Activated CD4-positive, alpha-beta T cell treated with anti-CD3 and anti-CD28 coated beads for 36 hours (primary cell): ENCODE measurements at regions not wholly inside any gene's neighbourhood (a gene's known extent, or its start where the extent isn't known, plus 50 kb on each side); places are given as distances from the start of the nearest gene placed in this dataset.

Experiments
- ATAC-seq: fragments of 200-7000 bp; cut with Tn5 transposase; one replicate; pipeline ENCODE4 v1.10.0; 2021; ENCODE audit warnings: mild to moderate bottlenecking, moderate library complexity
- CTCF ChIA-PET: fragments of 350-600 bp; sonication (Branson Sonifier 250); formaldehyde crosslinking; loops from one replicate; lab custom pipeline; 2021; ENCODE audit warnings: antibody characterized with exemption; lab: Charles Lee
- POLR2A ChIA-PET: fragments of 350-600 bp; sonication (Branson Sonifier 250); formaldehyde crosslinking; loops from one replicate; lab custom pipeline; 2021; ENCODE audit warnings: antibody characterized with exemption, inconsistent platforms; lab: Charles Lee
- DNase-seq: peaks from one replicate; pipeline ENCODE4 v3.0.0-alpha.2; 2020
- H3K27ac Mint-ChIP-seq: one replicate; pipeline ENCODE4 v1.8.0; 2021; ENCODE audit warnings: mixed read lengths
- H3K27me3 Mint-ChIP-seq: one replicate; pipeline ENCODE4 v1.8.0; 2021; ENCODE audit warnings: mixed read lengths
- H3K36me3 Mint-ChIP-seq: one replicate; pipeline ENCODE4 v1.8.0; 2021; ENCODE audit warnings: low read depth, mixed read lengths
- H3K4me1 Mint-ChIP-seq: one replicate; pipeline ENCODE4 v1.8.0; 2021; ENCODE audit warnings: mixed read lengths
- H3K4me3 Mint-ChIP-seq: one replicate; pipeline ENCODE4 v1.8.0; 2021; ENCODE audit warnings: mild to moderate bottlenecking, moderate library complexity, mixed read lengths
- H3K9me3 Mint-ChIP-seq: one replicate; pipeline ENCODE4 v1.8.0; 2021; ENCODE audit warnings: low read depth, mixed read lengths
- intact Hi-C, 2 experiments: fragments of 100-400 bp; cut with DNase I in 1 of 2; cut with micrococcal nuclease in 1 of 2; formaldehyde crosslinking; loops; one replicate each; pipeline versions ENCODE4 v1.14.2 to v1.15.1; 2022 to 2024; cut with DNase I, micrococcal nuclease

GRCh38 chr17:12599186-12599920 lies 66.3 kb upstream of the MYOCD start:
- ChIA-PET POLR2A (no interaction called here), CTCF (no interaction called here)
- no peaks in the 10 kb centered on the region for H3K36me3 Mint-ChIP-seq
- no peaks in the 10 kb centered on the region for H3K27me3 Mint-ChIP-seq
- no peaks in the 10 kb centered on the region for H3K4me1 Mint-ChIP-seq
- ATAC-seq (no peak), DNase-seq (no peak)
- H3K27ac Mint-ChIP-seq = no peak overlapping the region
- H3K9me3 Mint-ChIP-seq = peaks cover 4% of the 10 kb centered on the region
- no peak overlapping the region for H3K4me3 Mint-ChIP-seq
- intact Hi-C loops = no loop called here

GRCh38 chr17:12600349-12600748 lies 65.3 kb upstream of the MYOCD start:
- Mint-ChIP-seq H3K4me1 (no peaks in the 10 kb centered on the region), H3K27me3 (no peaks in the 10 kb centered on the region), H3K4me3 (no peak overlapping the region), H3K9me3 (peaks cover 4% of the 10 kb centered on the region), H3K36me3 (no peaks in the 10 kb centered on the region), H3K27ac (no peak overlapping the region)
- ATAC-seq = no peak
- no peak for DNase-seq
- POLR2A ChIA-PET = no interaction called here
- intact Hi-C loops = no loop called here
- CTCF ChIA-PET = no interaction called here

- Mint-ChIP-seq H3K9me3 (peaks cover 4% of the 10 kb centered on the region), H3K27ac (no peak overlapping the region), H3K36me3 (no peaks in the 10 kb centered on the region), H3K4me1 (no peaks in the 10 kb centered on the region), H3K4me3 (no peak overlapping the region), H3K27me3 (no peaks in the 10 kb centered on the region)
- intact Hi-C loops = no loop called here
- ChIA-PET CTCF (no interaction called here), POLR2A (no interaction called here)
- DNase-seq = no peak
- no peak for ATAC-seq
Measured at GRCh38 chr17:12603566-12603965, 62.1 kb upstream of the MYOCD start.

- intact Hi-C loops = no loop called here
- Mint-ChIP-seq H3K9me3 (peaks cover 5% of the 10 kb centered on the region), H3K36me3 (no peaks in the 10 kb centered on the region), H3K4me3 (no peak overlapping the region), H3K27me3 (no peaks in the 10 kb centered on the region), H3K4me1 (no peaks in the 10 kb centered on the region), H3K27ac (no peak overlapping the region)
- ChIA-PET POLR2A (no interaction called here), CTCF (interaction anchor here (0.5 kb wide), 1 partner anchor 274 kb away, joined by 3 read pairs; no protein-coding TSS in a partner anchor)
- ATAC-seq = no peak
- no peak for DNase-seq
Measured at GRCh38 chr17:12605222-12605621, 60.5 kb upstream of the MYOCD start.

- no peak for ATAC-seq
- intact Hi-C loops = no loop called here
- CTCF ChIA-PET = no interaction called here
Measured at GRCh38 chr17:12613566-12613965, 52.1 kb upstream of the MYOCD start.

More at GRCh38 chr17:12613566-12613965, 52.1 kb upstream of the MYOCD start:
- Mint-ChIP-seq H3K4me3 (no peak overlapping the region), H3K27ac (no peak overlapping the region), H3K27me3 (no peaks in the 10 kb centered on the region), H3K4me1 (no peaks in the 10 kb centered on the region), H3K36me3 (no peaks in the 10 kb centered on the region), H3K9me3 (peaks cover 2% of the 10 kb centered on the region)
- DNase-seq = no peak
- POLR2A ChIA-PET = no interaction called here
